Stimulated activated memory B cell treated with anti-CD40 and anti-IgM and Interleukin-4, amounts not matched to agents 10 μg/mL and 1 μg/mL and 100 μg/mL, for 72 hours (primary cell): ENCODE measurements at regions not wholly inside any gene's neighbourhood (a gene's known extent, or its start where the extent isn't known, plus 50 kb on each side); places are given as distances from the start of the nearest gene placed in this dataset.

ENCODE experiments used
- ATAC-seq: fragments of 150-1000 bp; cut with Tn5 transposase; 2 replicates; pipeline ENCODE4 v1.10.0; 2021
- H3K27ac Mint-ChIP-seq: one replicate; pipeline ENCODE4 v1.8.0; 2022; ENCODE audit warnings: mild to moderate bottlenecking, mixed read lengths
- H3K27me3 Mint-ChIP-seq: one replicate; pipeline ENCODE4 v1.8.0; 2022; ENCODE audit warnings: mixed read lengths
- H3K36me3 Mint-ChIP-seq: one replicate; pipeline ENCODE4 v1.8.0; 2022; ENCODE audit warnings: mixed read lengths
- H3K4me1 Mint-ChIP-seq: one replicate; pipeline ENCODE4 v1.8.0; 2022; ENCODE audit warnings: mixed read lengths
- H3K4me3 Mint-ChIP-seq: one replicate; pipeline ENCODE4 v1.8.0; 2022; ENCODE audit warnings: mild to moderate bottlenecking, moderate library complexity, mixed read lengths
- H3K9me3 Mint-ChIP-seq: one replicate; pipeline ENCODE4 v1.8.0; 2022; ENCODE audit warnings: mixed read lengths

- no peaks in the 10 kb centered on the region for H3K4me1 Mint-ChIP-seq
Observed at GRCh38 chr22:49021131-49021925, 806.3 kb downstream of the BRD1 start.

GRCh38 chr22:49019737-49020713 is 807.6 kb downstream of the BRD1 start:
- Mint-ChIP-seq H3K27me3 (peaks cover 30% of the 10 kb centered on the region), H3K4me1 (no peaks in the 10 kb centered on the region), H3K4me3 (no peak overlapping the region), H3K36me3 (no peaks in the 10 kb centered on the region), H3K9me3 (no peaks in the 10 kb centered on the region), H3K27ac (no peak overlapping the region)
- no peak for ATAC-seq

More at GRCh38 chr22:49021131-49021925, 806.3 kb downstream of the BRD1 start:
- ATAC-seq = no peak
- no peak overlapping the region for H3K4me3 Mint-ChIP-seq
- H3K9me3 Mint-ChIP-seq = no peaks in the 10 kb centered on the region
- H3K27me3 Mint-ChIP-seq = peaks cover 43% of the 10 kb centered on the region
- no peaks in the 10 kb centered on the region for H3K36me3 Mint-ChIP-seq
- H3K27ac Mint-ChIP-seq = no peak overlapping the region

- H3K27ac Mint-ChIP-seq = no peak overlapping the region
- no peak overlapping the region for H3K4me3 Mint-ChIP-seq
- no peaks in the 10 kb centered on the region for H3K9me3 Mint-ChIP-seq
- ATAC-seq = no peak
- H3K4me1 Mint-ChIP-seq = no peaks in the 10 kb centered on the region
- no peaks in the 10 kb centered on the region for H3K36me3 Mint-ChIP-seq
- peaks cover 28% of the 10 kb centered on the region for H3K27me3 Mint-ChIP-seq
Observed at GRCh38 chr22:49018601-49019000, 809.1 kb downstream of the BRD1 start.

- Mint-ChIP-seq H3K4me3 (no peak overlapping the region), H3K27me3 (peaks cover 28% of the 10 kb centered on the region), H3K4me1 (no peaks in the 10 kb centered on the region), H3K27ac (no peak overlapping the region), H3K9me3 (no peaks in the 10 kb centered on the region), H3K36me3 (no peaks in the 10 kb centered on the region)
- no peak for ATAC-seq
Observed at GRCh38 chr22:49017482-49018329, 810.0 kb downstream of the BRD1 start.

- Mint-ChIP-seq H3K36me3 (no peaks in the 10 kb centered on the region), H3K27me3 (peaks cover 25% of the 10 kb centered on the region), H3K4me3 (no peak overlapping the region), H3K27ac (no peak overlapping the region), H3K9me3 (no peaks in the 10 kb centered on the region), H3K4me1 (no peaks in the 10 kb centered on the region)
- ATAC-seq = no peak
Observed at GRCh38 chr22:49016909-49017481, 810.7 kb downstream of the BRD1 start.

GRCh38 chr22:49015993-49016908 is 811.4 kb downstream of the BRD1 start:
- Mint-ChIP-seq H3K9me3 (no peaks in the 10 kb centered on the region), H3K27ac (no peak overlapping the region), H3K36me3 (no peaks in the 10 kb centered on the region), H3K4me1 (no peaks in the 10 kb centered on the region), H3K27me3 (peaks cover 30% of the 10 kb centered on the region), H3K4me3 (no peak overlapping the region)
- ATAC-seq = no peak

GRCh38 chr22:49015459-49015858 is 812.2 kb downstream of the BRD1 start:
- H3K9me3 Mint-ChIP-seq = no peaks in the 10 kb centered on the region
- H3K4me1 Mint-ChIP-seq = no peaks in the 10 kb centered on the region
- peaks cover 38% of the 10 kb centered on the region for H3K27me3 Mint-ChIP-seq
- H3K36me3 Mint-ChIP-seq = no peaks in the 10 kb centered on the region
- H3K4me3 Mint-ChIP-seq = no peak overlapping the region
- H3K27ac Mint-ChIP-seq = no peak overlapping the region
- no peak for ATAC-seq

GRCh38 chr22:49014227-49015201 is 813.2 kb downstream of the BRD1 start:
- Mint-ChIP-seq H3K4me1 (no peaks in the 10 kb centered on the region), H3K36me3 (no peaks in the 10 kb centered on the region), H3K4me3 (no peak overlapping the region), H3K9me3 (no peaks in the 10 kb centered on the region), H3K27me3 (peaks cover 41% of the 10 kb centered on the region), H3K27ac (no peak overlapping the region)
- no peak for ATAC-seq

GRCh38 chr22:49013707-49014106 is 814.0 kb downstream of the BRD1 start:
- no peak for ATAC-seq
- H3K36me3 Mint-ChIP-seq = no peaks in the 10 kb centered on the region
- no peak overlapping the region for H3K4me3 Mint-ChIP-seq
- no peaks in the 10 kb centered on the region for H3K9me3 Mint-ChIP-seq
- H3K27me3 Mint-ChIP-seq = peaks cover 37% of the 10 kb centered on the region
- H3K4me1 Mint-ChIP-seq = no peaks in the 10 kb centered on the region
- H3K27ac Mint-ChIP-seq = no peak overlapping the region

GRCh38 chr22:49012712-49013395 is 814.8 kb downstream of the BRD1 start:
- Mint-ChIP-seq H3K27ac (no peak overlapping the region), H3K36me3 (no peaks in the 10 kb centered on the region), H3K27me3 (peaks cover 29% of the 10 kb centered on the region), H3K4me1 (no peaks in the 10 kb centered on the region), H3K4me3 (no peak overlapping the region), H3K9me3 (no peaks in the 10 kb centered on the region)
- ATAC-seq = no peak

GRCh38 chr22:49011769-49012648 is 815.7 kb downstream of the BRD1 start:
- ATAC-seq = no peak
- Mint-ChIP-seq H3K4me3 (no peak overlapping the region), H3K36me3 (no peaks in the 10 kb centered on the region), H3K27me3 (peaks cover 22% of the 10 kb centered on the region), H3K27ac (no peak overlapping the region), H3K4me1 (no peaks in the 10 kb centered on the region), H3K9me3 (no peaks in the 10 kb centered on the region)

GRCh38 chr22:49011379-49011768 is 816.3 kb downstream of the BRD1 start:
- ATAC-seq = no peak
- H3K27me3 Mint-ChIP-seq = peaks cover 22% of the 10 kb centered on the region

More at GRCh38 chr22:49011379-49011768, 816.3 kb downstream of the BRD1 start:
- Mint-ChIP-seq H3K36me3 (no peaks in the 10 kb centered on the region), H3K4me3 (no peak overlapping the region), H3K27ac (no peak overlapping the region), H3K9me3 (no peaks in the 10 kb centered on the region), H3K4me1 (no peaks in the 10 kb centered on the region)
